HG02623 (cell line): ENCODE measurements at regions not wholly inside any gene's neighbourhood (a gene's known extent, or its start where the extent isn't known, plus 50 kb on each side); places are given as distances from the start of the nearest gene placed in this dataset.
"Not testable (repeated sequence)": the region's sequence is repeated elsewhere in the genome, so short reads cannot be mapped to it uniquely, and the experiment has no call there.

Source experiments
- ATAC-seq: cut with Tn5 transposase; IDR thresholded peaks from one replicate; pipeline ENCODE4 v1.9.1; 2021; ENCODE audit warnings: moderate library complexity; ENCODE audit not compliant: unreplicated experiment

- no peak for ATAC-seq
Measured at GRCh38 chr12:131192951-131193350, 239.2 kb downstream of the ADGRD1 start.

GRCh38 chr12:131194166-131194565 is 240.5 kb downstream of the ADGRD1 start:
- no peak for ATAC-seq

GRCh38 chr12:131195796-131196195 is 242.1 kb downstream of the ADGRD1 start:
- ATAC-seq, result no peak

- ATAC-seq, result no peak
Measured at GRCh38 chr12:131196220-131196619, 242.5 kb downstream of the ADGRD1 start.

- no peak for ATAC-seq
Measured at GRCh38 chr12:131197490-131197889, 243.8 kb downstream of the ADGRD1 start.

GRCh38 chr12:131199221-131199620 is 245.5 kb downstream of the ADGRD1 start:
- ATAC-seq, result no peak

GRCh38 chr12:131201912-131202311 is 248.2 kb downstream of the ADGRD1 start:
- ATAC-seq, result not testable (repeated sequence)

GRCh38 chr12:131202592-131203378 is 249.1 kb downstream of the ADGRD1 start:
- no peak for ATAC-seq

- no peak for ATAC-seq
Measured at GRCh38 chr12:131203666-131204415, 250.1 kb downstream of the ADGRD1 start.

GRCh38 chr12:131204416-131205274 is 250.9 kb downstream of the ADGRD1 start:
- no peak for ATAC-seq

GRCh38 chr12:131205275-131205933 is 251.7 kb downstream of the ADGRD1 start:
- not testable (repeated sequence) for ATAC-seq

GRCh38 chr12:131206630-131207299 is 253.1 kb downstream of the ADGRD1 start:
- not testable (repeated sequence) for ATAC-seq

GRCh38 chr12:131207300-131207660 is 253.6 kb downstream of the ADGRD1 start:
- not testable (repeated sequence) for ATAC-seq

GRCh38 chr12:131207841-131208240 is 254.1 kb downstream of the ADGRD1 start:
- not testable (repeated sequence) for ATAC-seq

GRCh38 chr12:131208425-131208824 is 254.7 kb downstream of the ADGRD1 start:
- ATAC-seq, result no peak

- no peak for ATAC-seq
Measured at GRCh38 chr12:131209082-131210070, 255.7 kb downstream of the ADGRD1 start.

GRCh38 chr12:131210506-131211339 is 257.0 kb downstream of the ADGRD1 start:
- ATAC-seq, result no peak

GRCh38 chr12:131211340-131211938 is 257.7 kb downstream of the ADGRD1 start:
- no peak for ATAC-seq
